PC-9 (cell line): ENCODE measurements at regions not wholly inside any gene's neighbourhood (a gene's known extent, or its start where the extent isn't known, plus 50 kb on each side); places are given as distances from the start of the nearest gene placed in this dataset.

Source experiments
- EZH2 ChIP-seq: fragments of 200-600 bp; sonication (generic); IDR thresholded peaks from 2 replicates; pipeline ENCODE4 v1.8.0; 2017; ENCODE audit warnings: antibody characterized with exemption, low read depth
- TF ChIP-seq, protein P1 (sequence below): fragments of 200-600 bp; sonication (generic); conservative IDR thresholded peaks from 2 replicates; pipeline ENCODE4 v1.6.1; 2017; ENCODE audit warnings: mixed run types, antibody characterized with exemption, mild to moderate bottlenecking, moderate library complexity

DNA sequence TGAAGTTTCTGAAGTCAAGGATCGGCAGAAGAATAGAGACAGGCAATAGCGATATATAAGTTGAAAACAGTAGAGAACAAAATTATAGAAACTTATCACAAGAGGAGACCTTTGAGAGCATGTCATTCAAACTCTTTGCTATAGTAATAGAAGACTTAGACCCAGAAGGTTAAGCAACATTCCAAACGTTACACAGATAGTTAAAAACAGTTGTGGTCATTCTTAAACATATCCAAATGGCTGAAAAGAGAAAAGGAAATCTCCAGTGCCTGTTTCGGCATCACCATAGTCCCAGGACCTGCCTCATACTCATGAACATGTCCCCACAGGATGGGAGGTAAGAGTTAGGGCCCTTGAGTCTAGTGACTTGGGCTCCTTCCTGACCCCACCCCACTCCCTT lies 258.1 kb upstream of the NOCT start:
- TF ChIP-seq, protein P1, sequence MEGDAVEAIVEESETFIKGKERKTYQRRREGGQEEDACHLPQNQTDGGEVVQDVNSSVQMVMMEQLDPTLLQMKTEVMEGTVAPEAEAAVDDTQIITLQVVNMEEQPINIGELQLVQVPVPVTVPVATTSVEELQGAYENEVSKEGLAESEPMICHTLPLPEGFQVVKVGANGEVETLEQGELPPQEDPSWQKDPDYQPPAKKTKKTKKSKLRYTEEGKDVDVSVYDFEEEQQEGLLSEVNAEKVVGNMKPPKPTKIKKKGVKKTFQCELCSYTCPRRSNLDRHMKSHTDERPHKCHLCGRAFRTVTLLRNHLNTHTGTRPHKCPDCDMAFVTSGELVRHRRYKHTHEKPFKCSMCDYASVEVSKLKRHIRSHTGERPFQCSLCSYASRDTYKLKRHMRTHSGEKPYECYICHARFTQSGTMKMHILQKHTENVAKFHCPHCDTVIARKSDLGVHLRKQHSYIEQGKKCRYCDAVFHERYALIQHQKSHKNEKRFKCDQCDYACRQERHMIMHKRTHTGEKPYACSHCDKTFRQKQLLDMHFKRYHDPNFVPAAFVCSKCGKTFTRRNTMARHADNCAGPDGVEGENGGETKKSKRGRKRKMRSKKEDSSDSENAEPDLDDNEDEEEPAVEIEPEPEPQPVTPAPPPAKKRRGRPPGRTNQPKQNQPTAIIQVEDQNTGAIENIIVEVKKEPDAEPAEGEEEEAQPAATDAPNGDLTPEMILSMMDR: no peak
- TF ChIP-seq EZH2: no peak
